HG03159 (cell line): ENCODE measurements at regions not wholly inside any gene's neighbourhood (a gene's known extent, or its start where the extent isn't known, plus 50 kb on each side); places are given as distances from the start of the nearest gene placed in this dataset.

Source experiments
- ATAC-seq: cut with Tn5 transposase; IDR thresholded peaks from one replicate; pipeline ENCODE4 v1.9.1; 2021; ENCODE audit warnings: mild to moderate bottlenecking, moderate library complexity; ENCODE audit not compliant: unreplicated experiment

GRCh38 chr6:135789375-135790050, 62.0 kb upstream of the PDE7B start:
- no peak for ATAC-seq

- no peak for ATAC-seq
Measured at GRCh38 chr6:135791441-135791840, 60.1 kb upstream of the PDE7B start.

GRCh38 chr6:135796643-135797305, 54.7 kb upstream of the PDE7B start:
- ATAC-seq, result no peak

- ATAC-seq, result no peak
Measured at GRCh38 chr6:135797361-135797760, 54.1 kb upstream of the PDE7B start.

GRCh38 chr6:135798751-135799515, 52.6 kb upstream of the PDE7B start:
- no peak for ATAC-seq
